AG09319 (cell line): ENCODE measurements at regions not wholly inside any gene's neighbourhood (a gene's known extent, or its start where the extent isn't known, plus 50 kb on each side); places are given as distances from the start of the nearest gene placed in this dataset.

Experiments
- DNase-seq: peaks from one replicate; pipeline ENCODE4 v3.0.0-alpha.2; 2010; ENCODE audit warnings: low read depth; ENCODE audit errors: extremely low read depth
- CTCF ChIP-seq: IDR thresholded peaks from 2 replicates; pipeline ENCODE4 v1.5.1; 2011; ENCODE audit warnings: low read depth, mild to moderate bottlenecking, inconsistent platforms, low read length, moderate library complexity

GRCh38 chr10:6766131-6766801 lies 186.2 kb upstream of the PRKCQ start:
- DNase-seq: peak; percentile 73
- TF ChIP-seq CTCF: no peak

GRCh38 chr10:6763423-6763822 lies 183.3 kb upstream of the PRKCQ start:
- no peak for DNase-seq
- TF ChIP-seq CTCF: no peak

GRCh38 chr10:6763001-6763400 lies 182.9 kb upstream of the PRKCQ start:
- TF ChIP-seq CTCF: no peak
- no peak for DNase-seq

GRCh38 chr10:6759961-6760360 lies 179.9 kb upstream of the PRKCQ start:
- no peak for DNase-seq
- TF ChIP-seq CTCF: no peak

GRCh38 chr10:6757158-6757557 lies 177.1 kb upstream of the PRKCQ start:
- no peak for DNase-seq
- no peak for TF ChIP-seq CTCF

- TF ChIP-seq CTCF: no peak
- DNase-seq: no peak
Observed at GRCh38 chr10:6756716-6757115, 176.6 kb upstream of the PRKCQ start.

- no peak for TF ChIP-seq CTCF
- DNase-seq: no peak
Observed at GRCh38 chr10:6755781-6756460, 175.8 kb upstream of the PRKCQ start.
